Activated CD4-positive, alpha-beta T cell treated with anti-CD3 and anti-CD28 coated beads, Interleukin-2, Interleukin-6, amounts not matched to agents 100 ng/mL and 50 ng/mL, durations not matched to agents 16 hours and 8 hours (primary cell): ENCODE measurements at regions not wholly inside any gene's neighbourhood (a gene's known extent, or its start where the extent isn't known, plus 50 kb on each side); places are given as distances from the start of the nearest gene placed in this dataset.

Source experiments
- DNase-seq: peaks from one replicate; pipeline ENCODE4 v3.0.0-alpha.2; 2020

DNA sequence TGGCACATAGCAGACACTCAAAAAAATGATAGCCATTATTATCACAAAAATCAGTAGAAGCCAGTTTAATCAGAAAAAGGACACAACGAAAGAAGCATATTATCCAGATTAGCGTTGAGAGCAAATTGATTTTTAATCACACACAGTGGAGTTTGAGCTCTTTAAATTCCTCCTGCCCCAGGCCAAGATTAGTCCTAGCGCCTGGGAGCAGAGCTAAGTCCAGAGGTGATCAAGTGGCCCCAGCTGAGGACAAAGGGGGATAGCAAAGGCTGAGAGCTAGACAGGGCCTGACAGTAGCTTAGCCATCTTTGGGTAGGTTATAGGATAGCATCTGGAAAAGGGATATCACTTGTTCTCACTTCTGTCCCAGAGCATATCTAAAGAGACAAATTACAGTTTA, 133.6 kb downstream of the NXPE2 start:
- DNase-seq = no peak

- DNase-seq = no peak
Observed at GRCh38 chr11:114812733-114813132, 134.4 kb downstream of the NXPE2 start.

DNA sequence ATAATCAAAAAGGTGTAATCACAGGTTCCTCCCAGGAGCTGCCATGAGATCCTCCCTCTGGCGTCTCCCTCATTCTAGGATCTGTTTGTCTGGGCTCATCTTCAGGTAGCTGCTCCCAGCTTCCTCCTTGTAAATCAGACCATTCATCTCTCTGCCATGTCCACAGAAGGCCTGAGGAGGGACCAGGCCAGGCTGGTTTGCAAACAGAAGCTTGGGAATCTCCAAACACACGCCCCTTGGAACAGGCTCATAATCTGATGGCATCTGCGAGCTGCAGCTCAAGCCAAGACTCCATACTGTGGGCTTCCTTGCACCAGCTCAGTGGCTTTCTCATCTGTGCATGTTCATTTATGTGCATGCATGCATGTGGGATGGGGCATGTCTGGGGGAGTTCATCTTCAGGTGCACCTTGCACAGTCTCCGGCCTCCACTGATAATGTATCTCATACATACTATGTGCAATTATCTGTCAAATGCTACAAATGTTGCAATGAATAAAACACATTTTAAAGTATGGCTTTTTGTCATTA, 134.9 kb downstream of the NXPE2 start:
- DNase-seq = no peak

GRCh38 chr11:114815176-114815575, 136.8 kb downstream of the NXPE2 start:
- DNase-seq = no peak

GRCh38 chr11:114815761-114816160, 137.4 kb downstream of the NXPE2 start:
- DNase-seq = no peak

DNA sequence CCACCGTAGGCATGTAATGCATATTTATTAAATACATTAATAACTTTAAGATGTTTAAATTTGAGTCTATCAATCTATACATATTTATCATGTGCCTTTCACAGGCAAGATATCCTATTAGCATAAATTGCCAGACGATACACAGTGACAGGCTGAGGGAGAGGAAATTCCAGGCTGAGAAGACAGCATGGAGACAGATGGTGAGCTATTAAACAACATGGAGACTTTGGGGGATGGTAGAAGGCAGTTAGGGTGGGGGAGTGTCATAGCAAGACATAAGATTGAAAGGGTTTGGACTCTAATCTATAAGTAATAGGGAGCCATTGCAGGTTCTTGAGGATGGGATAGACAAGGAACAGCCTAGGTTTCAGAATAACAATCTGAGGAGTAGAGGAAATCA, 138.5 kb downstream of the NXPE2 start:
- no peak for DNase-seq

GRCh38 chr11:114818382-114818781, 140.1 kb downstream of the NXPE2 start:
- DNase-seq = no peak

DNA sequence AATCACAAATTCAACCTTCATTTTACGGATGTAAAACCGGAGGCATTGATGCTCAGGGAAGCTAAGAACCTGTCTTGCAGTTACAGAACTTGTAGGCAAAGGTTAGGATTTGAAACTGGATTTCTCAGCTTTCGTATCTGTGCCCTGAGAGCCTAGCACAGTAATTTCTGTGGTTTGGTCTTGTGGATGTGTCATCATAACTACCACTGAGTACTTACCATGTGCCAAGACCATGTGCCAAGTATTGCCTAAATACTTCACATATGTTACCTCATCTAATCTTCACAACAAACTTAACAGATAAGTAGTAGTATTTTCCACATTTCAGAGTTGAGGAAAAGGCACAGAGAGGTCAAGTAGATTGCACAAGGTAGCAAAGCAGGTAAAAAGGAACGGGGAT, 140.7 kb downstream of the NXPE2 start:
- DNase-seq = no peak

DNA sequence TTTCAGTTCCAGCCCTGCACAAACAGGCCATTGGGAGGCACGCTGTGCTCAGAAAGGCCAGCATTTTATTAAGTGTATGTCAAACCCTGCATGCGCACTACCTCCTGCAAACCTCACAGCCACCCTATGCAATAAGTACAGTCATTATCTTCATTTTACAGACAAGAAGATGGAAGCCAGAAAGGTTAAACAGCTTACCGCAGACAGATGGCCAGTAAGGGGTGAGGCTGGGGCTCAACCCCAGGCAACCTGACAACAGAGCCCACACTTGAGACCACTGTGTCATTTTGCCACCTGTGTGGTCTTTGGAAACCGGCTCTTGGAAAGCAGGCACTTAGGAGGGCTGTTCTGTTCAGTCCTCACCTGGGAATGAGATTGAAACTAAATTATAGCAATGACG, 142.3 kb downstream of the NXPE2 start:
- no peak for DNase-seq

DNA sequence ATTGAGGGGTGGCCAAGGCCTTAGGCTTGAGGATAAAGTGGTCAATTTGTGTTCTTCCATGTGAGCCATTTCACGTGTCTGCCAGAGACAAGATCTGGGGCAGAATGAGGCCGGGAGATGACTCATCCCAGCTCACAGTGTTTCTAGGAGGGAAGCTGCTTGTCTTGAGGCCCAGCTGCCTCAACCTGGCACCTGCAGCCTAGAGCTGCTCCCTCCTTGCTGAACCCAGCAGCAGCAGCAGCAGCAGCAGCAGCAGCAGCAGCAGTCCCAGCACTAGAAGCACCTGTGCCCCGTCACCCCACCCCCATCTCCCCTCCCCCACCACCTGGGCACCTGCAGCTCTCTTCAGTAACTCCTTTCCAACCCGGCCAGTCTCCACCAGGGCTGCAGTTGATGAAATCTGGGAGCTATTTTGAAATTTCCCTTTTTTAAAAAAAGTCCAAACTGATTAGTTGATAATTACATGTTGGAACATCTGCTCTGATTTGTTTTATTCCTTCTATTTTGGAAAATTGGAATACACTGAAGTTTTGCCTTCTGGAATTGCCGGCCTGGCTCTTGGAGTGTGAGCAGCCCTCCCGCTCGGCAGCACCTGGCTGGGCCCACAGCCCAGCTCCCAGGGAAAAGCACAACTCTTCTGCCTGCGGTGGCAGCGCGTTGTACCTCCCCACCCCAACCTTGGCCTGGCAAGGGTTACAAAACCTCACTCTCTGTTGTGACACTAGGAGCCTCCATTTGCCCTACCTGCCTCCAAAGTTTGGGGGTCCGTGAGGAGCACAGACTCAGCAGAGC, 143.5 kb downstream of the NXPE2 start:
- DNase-seq = no peak

DNA sequence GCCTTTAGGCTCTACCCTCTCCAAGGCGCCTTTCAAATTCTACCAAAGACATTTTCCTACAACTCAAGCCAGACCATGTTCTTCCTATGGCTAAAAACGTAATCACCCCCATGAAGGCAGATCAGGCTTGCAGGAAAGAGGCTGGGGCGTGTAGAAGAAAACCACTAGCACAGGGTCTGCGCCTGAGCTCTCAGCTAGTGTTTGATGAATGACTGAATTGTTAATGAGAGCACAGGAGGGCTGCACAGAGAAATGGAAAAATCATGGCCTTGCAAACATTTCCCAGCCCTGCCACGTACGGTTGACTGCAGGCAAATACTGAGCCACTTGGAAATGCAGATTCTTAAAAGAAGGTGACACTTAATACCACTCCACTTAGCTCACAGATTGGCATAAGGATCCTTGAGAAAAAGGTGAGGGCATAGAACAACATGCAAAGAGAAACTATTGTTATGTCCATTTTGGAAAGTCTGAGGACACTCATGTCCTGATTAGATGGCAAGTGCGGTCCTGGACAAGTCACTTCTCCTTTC, 148.6 kb downstream of the NXPE2 start:
- DNase-seq = no peak

- no peak for DNase-seq
Observed at GRCh38 chr11:114827736-114828135, 149.4 kb downstream of the NXPE2 start.

DNA sequence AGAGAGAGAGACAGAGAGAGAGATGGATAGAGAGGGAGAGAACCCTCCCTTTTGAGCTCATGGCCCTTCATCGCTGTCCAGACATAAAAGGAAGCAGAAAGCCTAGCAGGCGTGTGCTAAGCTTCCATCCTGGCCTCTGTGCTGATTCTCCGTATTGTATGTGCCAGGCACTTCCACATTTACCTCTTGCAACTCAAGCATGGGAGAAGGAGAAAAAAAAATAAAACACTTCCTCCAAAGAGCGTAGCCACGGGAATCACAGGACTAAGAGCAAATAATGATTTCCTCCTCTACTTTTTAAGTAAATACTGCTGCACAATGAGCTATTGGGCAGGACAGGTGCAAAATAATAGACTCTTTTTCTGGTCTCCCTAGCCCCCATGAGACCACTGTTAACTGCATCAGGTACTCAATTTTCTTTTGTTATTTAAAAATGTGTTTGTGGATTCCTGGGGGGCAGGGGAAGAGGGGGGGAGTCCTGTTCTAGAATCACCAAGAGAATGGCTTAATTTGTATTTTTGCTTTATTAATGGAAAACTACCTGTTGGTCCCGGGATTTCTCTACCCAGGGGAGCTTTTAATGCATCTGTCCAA, 154.3 kb downstream of the NXPE2 start:
- DNase-seq = no peak

- no peak for DNase-seq
Observed at GRCh38 chr11:114836161-114836560, 157.8 kb downstream of the NXPE2 start.

DNA sequence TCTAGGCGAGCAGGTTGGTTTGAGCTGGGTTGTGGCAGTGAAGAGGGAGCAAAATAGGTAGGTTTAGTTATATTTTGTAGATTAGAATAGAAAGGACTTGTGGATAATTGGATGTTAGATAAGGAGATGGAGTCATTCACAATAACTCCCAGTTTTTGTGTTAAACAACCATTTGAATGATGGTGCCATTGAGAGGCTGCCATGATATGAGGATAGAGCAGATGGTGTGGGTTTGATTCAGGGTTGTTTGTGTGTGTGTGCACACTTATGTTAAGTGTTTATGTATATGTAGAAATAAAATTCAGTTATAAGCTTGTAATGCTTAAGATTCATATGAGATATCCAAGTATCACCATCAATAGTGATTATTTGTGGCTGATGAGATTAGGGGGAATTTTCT, 166.6 kb downstream of the NXPE2 start:
- DNase-seq = no peak

DNA sequence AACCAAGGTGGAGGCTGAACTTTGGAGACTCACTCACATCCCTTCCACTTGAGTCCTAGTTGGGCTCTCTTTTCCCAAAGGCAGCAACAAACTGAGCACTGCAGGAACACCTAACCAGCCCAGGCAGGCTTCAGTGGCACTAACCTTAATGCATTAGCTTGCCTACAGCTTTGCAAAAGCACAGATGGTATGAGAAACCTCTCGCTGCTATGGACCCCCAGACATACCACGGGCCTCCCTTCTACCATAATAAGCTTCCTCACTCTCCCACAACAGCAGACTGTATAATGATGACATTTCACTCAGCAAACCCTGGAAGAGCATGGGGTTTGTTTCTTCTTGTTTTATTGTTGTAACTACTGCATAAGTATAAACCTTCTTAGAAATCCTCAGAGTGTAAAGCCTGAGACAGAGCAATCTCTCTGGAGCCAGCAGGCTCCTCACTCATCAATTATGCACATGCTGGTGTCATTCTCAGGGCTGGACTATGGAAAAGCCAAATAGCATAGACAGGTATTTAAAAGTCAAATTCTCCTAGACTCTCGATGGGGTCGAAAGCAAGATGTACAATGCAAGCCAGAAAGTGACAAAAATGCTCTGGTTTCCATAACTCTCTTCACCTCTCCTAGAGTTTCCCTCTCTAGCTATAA, 167.6 kb downstream of the NXPE2 start:
- DNase-seq = no peak

GRCh38 chr11:114846416-114846791, 168.1 kb downstream of the NXPE2 start:
- no peak for DNase-seq

- no peak for DNase-seq
Observed at GRCh38 chr11:114847306-114847975, 169.1 kb downstream of the NXPE2 start.

DNA sequence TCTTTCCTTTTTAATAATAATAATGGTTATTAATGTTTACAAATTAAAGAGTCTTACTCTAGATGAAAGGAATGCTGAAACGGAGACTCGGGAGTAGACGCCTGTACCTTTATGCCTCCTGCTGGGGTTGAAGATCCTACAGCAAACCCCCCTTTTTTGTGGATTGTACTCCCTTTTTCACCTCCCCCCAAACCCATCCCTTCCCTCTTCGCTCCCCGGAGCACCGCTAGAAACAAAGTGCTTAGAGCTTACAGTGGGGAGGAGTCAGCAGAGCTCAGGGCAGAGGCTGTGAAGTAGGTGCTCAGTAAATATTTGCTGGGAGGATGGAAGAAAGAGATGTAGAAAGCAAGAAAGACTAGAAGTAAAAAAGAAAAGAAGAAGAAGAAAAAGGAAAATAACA, 169.7 kb downstream of the NXPE2 start:
- no peak for DNase-seq

- DNase-seq = no peak
Observed at GRCh38 chr11:114857281-114857680, 179.0 kb downstream of the NXPE2 start.

- DNase-seq = no peak
Observed at GRCh38 chr11:114864896-114865295, 186.6 kb downstream of the NXPE2 start.

- DNase-seq = no peak
Observed at GRCh38 chr11:114876234-114876633, 197.9 kb downstream of the NXPE2 start.

- DNase-seq = no peak
Observed at GRCh38 chr11:114877976-114878375, 199.6 kb downstream of the NXPE2 start.
